Stimulated activated CD4-positive, alpha-beta T cell treated with anti-CD3 and anti-CD28 coated beads, TNF-alpha, amount 100 ng/mL, for 1 hour (primary cell): ENCODE measurements at regions not wholly inside any gene's neighbourhood (a gene's known extent, or its start where the extent isn't known, plus 50 kb on each side); places are given as distances from the start of the nearest gene placed in this dataset.
"Not testable (repeated sequence)": the region's sequence is repeated elsewhere in the genome, so short reads cannot be mapped to it uniquely, and the experiment has no call there.

Experiments used
- DNase-seq, 3 donors: peaks; one replicate each; pipeline ENCODE4 v3.0.0-alpha.2; 2020; ENCODE audit warnings: low read depth in 3 of 3, low spot score in 1 of 3

GRCh38 chrX:121851033-121851432, 803.6 kb downstream of the GLUD2 start:
- no peak for DNase-seq

- no peak for DNase-seq
These were observed 806.6 kb downstream of the GLUD2 start for GRCh38 chrX:121853762-121854613.

GRCh38 chrX:121854614-121854911, 807.2 kb downstream of the GLUD2 start:
- no peak for DNase-seq

- no peak for DNase-seq
These were observed 811.6 kb downstream of the GLUD2 start for GRCh38 chrX:121858867-121859647.

GRCh38 chrX:121863976-121864375, 816.6 kb downstream of the GLUD2 start:
- DNase-seq: no peak

GRCh38 chrX:121864561-121864960, 817.2 kb downstream of the GLUD2 start:
- no peak for DNase-seq

GRCh38 chrX:121869876-121870477, 822.6 kb downstream of the GLUD2 start:
- no peak for DNase-seq

GRCh38 chrX:121871122-121871521, 823.7 kb downstream of the GLUD2 start:
- DNase-seq: no peak

GRCh38 chrX:121876305-121876704, 828.9 kb downstream of the GLUD2 start:
- no peak for DNase-seq

- not testable (repeated sequence) for DNase-seq
These were observed 829.9 kb downstream of the GLUD2 start for GRCh38 chrX:121877337-121877736.

GRCh38 chrX:121886557-121886956, 839.1 kb downstream of the GLUD2 start:
- DNase-seq: no peak

GRCh38 chrX:121894756-121895155, 847.3 kb downstream of the GLUD2 start:
- DNase-seq: no peak

GRCh38 chrX:121902463-121902862, 855.1 kb downstream of the GLUD2 start:
- no peak for DNase-seq

GRCh38 chrX:121903961-121904360, 856.6 kb downstream of the GLUD2 start:
- no peak for DNase-seq

- no peak for DNase-seq
These were observed 873.8 kb downstream of the GLUD2 start for GRCh38 chrX:121921258-121921657.

GRCh38 chrX:121931567-121931966, 884.2 kb downstream of the GLUD2 start:
- DNase-seq: no peak

GRCh38 chrX:121932688-121933087, 885.3 kb downstream of the GLUD2 start:
- no peak for DNase-seq

GRCh38 chrX:121949041-121949760, 901.8 kb downstream of the GLUD2 start:
- no peak for DNase-seq

GRCh38 chrX:121958886-121959285, 911.5 kb downstream of the GLUD2 start:
- no peak for DNase-seq

- DNase-seq: no peak
These were observed 928.3 kb downstream of the GLUD2 start for GRCh38 chrX:121975671-121976070.

- no peak for DNase-seq
These were observed 939.8 kb downstream of the GLUD2 start for GRCh38 chrX:121987163-121987562.
